ENCODE measurements at regions not wholly inside any gene's neighbourhood (a gene's known extent, or its start where the extent isn't known, plus 50 kb on each side); places are given as distances from the start of the nearest gene placed in this dataset.

DNA sequence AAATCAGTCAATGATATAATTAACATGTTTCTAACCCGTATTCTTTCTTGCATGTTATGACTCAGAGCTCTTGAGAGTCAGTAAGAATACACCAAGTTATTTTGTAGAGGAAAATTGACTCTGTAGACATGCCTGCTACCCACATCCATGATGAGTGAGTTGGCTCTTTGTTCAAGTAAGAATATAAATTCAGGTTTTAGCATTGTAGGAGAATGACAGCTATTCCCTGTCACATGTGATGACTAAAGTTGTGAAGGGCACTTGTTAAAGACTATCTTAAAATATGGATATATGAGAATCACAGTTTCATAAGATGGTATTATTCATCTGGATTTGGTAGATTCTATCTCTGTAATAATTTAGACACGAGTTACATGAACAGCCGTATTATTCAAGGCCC lies 209.1 kb downstream of the CCDC59 start:
- TF ChIP-seq CTCF (IDR thresholded peaks at IDR 0.05) (no peak), POLR2AphosphoS5 (IDR thresholded peaks at IDR 0.05) (no peak), POLR2A (IDR thresholded peaks at IDR 0.05) (no peak)

Measured in upper lobe of left lung (tissue), 4 donors.